HL-60 (cell line): ENCODE measurements at regions not wholly inside any gene's neighbourhood (a gene's known extent, or its start where the extent isn't known, plus 50 kb on each side); places are given as distances from the start of the nearest gene placed in this dataset.

ENCODE experiments used
- GABPA ChIP-seq: IDR thresholded peaks from 2 replicates; pipeline ENCODE4 v1.6.1; 2012; ENCODE audit warnings: low read depth
- POLR2AphosphoS5 ChIP-seq: IDR thresholded peaks from 2 replicates; pipeline ENCODE4 v1.6.1; 2012; ENCODE audit warnings: low read depth
- SPI1 ChIP-seq: IDR thresholded peaks from 2 replicates; pipeline ENCODE4 v1.6.1; 2012; ENCODE audit warnings: low read depth, mild to moderate bottlenecking, borderline replicate concordance
- TF ChIP-seq, protein P1 (sequence below): IDR thresholded peaks from one replicate; pipeline ENCODE4 v1.5.1; 2011; ENCODE audit warnings: low read length, control low read depth, inconsistent platforms; ENCODE audit not compliant: insufficient read depth
- TF ChIP-seq, protein P2 (sequence below): IDR thresholded peaks from 2 replicates; pipeline ENCODE4 v1.6.1; 2012; ENCODE audit warnings: low read depth; ENCODE audit not compliant: insufficient replicate concordance

DNA sequence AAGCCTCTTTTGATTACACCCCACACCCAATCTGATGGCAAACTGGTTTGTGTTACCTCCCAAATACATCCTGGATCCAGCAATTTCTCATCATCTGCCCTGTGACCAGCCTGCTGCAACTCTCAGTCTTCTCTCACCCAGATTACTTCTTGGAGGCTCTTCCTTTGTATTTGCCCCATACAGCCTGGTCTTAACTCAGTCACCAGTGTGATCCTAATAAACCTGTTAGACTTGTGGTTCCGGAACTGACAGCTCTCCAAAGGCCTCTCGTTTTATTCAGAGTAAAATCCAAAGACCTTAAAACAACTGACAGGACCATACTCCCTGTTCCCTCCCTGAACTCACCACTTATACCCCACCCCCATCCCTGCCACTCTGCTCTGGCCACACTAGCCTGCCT is 228.2 kb upstream of the PAPPA start:
- TF ChIP-seq, protein P1, sequence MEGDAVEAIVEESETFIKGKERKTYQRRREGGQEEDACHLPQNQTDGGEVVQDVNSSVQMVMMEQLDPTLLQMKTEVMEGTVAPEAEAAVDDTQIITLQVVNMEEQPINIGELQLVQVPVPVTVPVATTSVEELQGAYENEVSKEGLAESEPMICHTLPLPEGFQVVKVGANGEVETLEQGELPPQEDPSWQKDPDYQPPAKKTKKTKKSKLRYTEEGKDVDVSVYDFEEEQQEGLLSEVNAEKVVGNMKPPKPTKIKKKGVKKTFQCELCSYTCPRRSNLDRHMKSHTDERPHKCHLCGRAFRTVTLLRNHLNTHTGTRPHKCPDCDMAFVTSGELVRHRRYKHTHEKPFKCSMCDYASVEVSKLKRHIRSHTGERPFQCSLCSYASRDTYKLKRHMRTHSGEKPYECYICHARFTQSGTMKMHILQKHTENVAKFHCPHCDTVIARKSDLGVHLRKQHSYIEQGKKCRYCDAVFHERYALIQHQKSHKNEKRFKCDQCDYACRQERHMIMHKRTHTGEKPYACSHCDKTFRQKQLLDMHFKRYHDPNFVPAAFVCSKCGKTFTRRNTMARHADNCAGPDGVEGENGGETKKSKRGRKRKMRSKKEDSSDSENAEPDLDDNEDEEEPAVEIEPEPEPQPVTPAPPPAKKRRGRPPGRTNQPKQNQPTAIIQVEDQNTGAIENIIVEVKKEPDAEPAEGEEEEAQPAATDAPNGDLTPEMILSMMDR: no peak
- TF ChIP-seq, protein P2, sequence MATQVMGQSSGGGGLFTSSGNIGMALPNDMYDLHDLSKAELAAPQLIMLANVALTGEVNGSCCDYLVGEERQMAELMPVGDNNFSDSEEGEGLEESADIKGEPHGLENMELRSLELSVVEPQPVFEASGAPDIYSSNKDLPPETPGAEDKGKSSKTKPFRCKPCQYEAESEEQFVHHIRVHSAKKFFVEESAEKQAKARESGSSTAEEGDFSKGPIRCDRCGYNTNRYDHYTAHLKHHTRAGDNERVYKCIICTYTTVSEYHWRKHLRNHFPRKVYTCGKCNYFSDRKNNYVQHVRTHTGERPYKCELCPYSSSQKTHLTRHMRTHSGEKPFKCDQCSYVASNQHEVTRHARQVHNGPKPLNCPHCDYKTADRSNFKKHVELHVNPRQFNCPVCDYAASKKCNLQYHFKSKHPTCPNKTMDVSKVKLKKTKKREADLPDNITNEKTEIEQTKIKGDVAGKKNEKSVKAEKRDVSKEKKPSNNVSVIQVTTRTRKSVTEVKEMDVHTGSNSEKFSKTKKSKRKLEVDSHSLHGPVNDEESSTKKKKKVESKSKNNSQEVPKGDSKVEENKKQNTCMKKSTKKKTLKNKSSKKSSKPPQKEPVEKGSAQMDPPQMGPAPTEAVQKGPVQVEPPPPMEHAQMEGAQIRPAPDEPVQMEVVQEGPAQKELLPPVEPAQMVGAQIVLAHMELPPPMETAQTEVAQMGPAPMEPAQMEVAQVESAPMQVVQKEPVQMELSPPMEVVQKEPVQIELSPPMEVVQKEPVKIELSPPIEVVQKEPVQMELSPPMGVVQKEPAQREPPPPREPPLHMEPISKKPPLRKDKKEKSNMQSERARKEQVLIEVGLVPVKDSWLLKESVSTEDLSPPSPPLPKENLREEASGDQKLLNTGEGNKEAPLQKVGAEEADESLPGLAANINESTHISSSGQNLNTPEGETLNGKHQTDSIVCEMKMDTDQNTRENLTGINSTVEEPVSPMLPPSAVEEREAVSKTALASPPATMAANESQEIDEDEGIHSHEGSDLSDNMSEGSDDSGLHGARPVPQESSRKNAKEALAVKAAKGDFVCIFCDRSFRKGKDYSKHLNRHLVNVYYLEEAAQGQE: no peak
- TF ChIP-seq POLR2AphosphoS5 (no peak), GABPA (no peak), SPI1 (no peak)
